ENCODE measurements at regions not wholly inside any gene's neighbourhood (a gene's known extent, or its start where the extent isn't known, plus 50 kb on each side); places are given as distances from the start of the nearest gene placed in this dataset.

- TF ChIP-seq MAX (IDR thresholded peaks at IDR 0.05) (no peak), POLR2A (IDR thresholded peaks at IDR 0.05; ENCODE audit: control extremely low read depth in 1 of 2, low read depth in 2 of 2, low read length in 2 of 2) (no peak), EP300 (IDR thresholded peaks at IDR 0.05; ENCODE audit: borderline replicate concordance in 1 of 2, low read depth in 2 of 2, low read length in 2 of 2) (no peak), SRF (IDR thresholded peaks at IDR 0.05; ENCODE audit: low read depth, low read length) (no peak), EGR1 (IDR thresholded peaks at IDR 0.05; ENCODE audit: borderline replicate concordance, low read depth, low read length) (no peak), USF2 (IDR thresholded peaks at IDR 0.05; ENCODE audit: low read length) (no peak), CREB1 (IDR thresholded peaks at IDR 0.05) (no peak), CTCF (IDR thresholded peaks at IDR 0.05; ENCODE audit: control extremely low read depth in 1 of 3, insufficient read depth in 1 of 3, low read depth in 1 of 3, low read length in 3 of 3) (no peak), SP1 (IDR thresholded peaks at IDR 0.05; ENCODE audit: low read depth, low read length) (no peak), HDAC6 (IDR thresholded peaks at IDR 0.05; ENCODE audit: low read depth, low read length) (no peak), CHD1 (IDR thresholded peaks at IDR 0.05; ENCODE audit: low read depth, low read length) (no peak)
Observed at GRCh38 chr13:68996668-68997025, 1111.0 kb upstream of the ATXN8OS start.

All from H1 (cell line).